GM23338 (cell line): ENCODE measurements at regions not wholly inside any gene's neighbourhood (a gene's known extent, or its start where the extent isn't known, plus 50 kb on each side); places are given as distances from the start of the nearest gene placed in this dataset.

Source experiments
- ATAC-seq: fragments of 200-7000 bp; cut with Tn5 transposase; 3 replicates; pipeline ENCODE4 v1.9.1; 2020
- DNase-seq: peaks from one replicate; pipeline ENCODE4 v3.0.0-alpha.2; 2015; ENCODE audit warnings: low spot score
- H2AFZ ChIP-seq: fragments of 200-600 bp; sonication (generic); 2 replicates; pipeline ENCODE4 v1.8.0; 2016; ENCODE audit warnings: antibody characterized with exemption, mild to moderate bottlenecking, moderate library complexity
- H3F3A ChIP-seq: fragments of 200-600 bp; sonication (generic); replicated peaks from 2 replicates; pipeline ENCODE4 v1.8.0; 2017; ENCODE audit warnings: antibody characterized with exemption, mixed run types, low read depth
- H3K27ac ChIP-seq: fragments of 200-600 bp; sonication (generic); 2 replicates; pipeline ENCODE4 v1.6.1; 2016; ENCODE audit warnings: low read depth
- H3K27me3 ChIP-seq: fragments of 200-600 bp; sonication (generic); 2 replicates; pipeline ENCODE4 v1.8.0; 2016; ENCODE audit warnings: mild to moderate bottlenecking, mixed run types, moderate library complexity; ENCODE audit not compliant: insufficient read depth
- H3K36me3 ChIP-seq: fragments of 200-600 bp; sonication (generic); 2 replicates; pipeline ENCODE4 v1.8.0; 2016; ENCODE audit warnings: mild to moderate bottlenecking; ENCODE audit not compliant: insufficient read depth
- H3K4me1 ChIP-seq: fragments of 200-600 bp; sonication (generic); 2 replicates; pipeline ENCODE4 v1.8.0; 2016; ENCODE audit warnings: mild to moderate bottlenecking, moderate library complexity; ENCODE audit not compliant: insufficient read depth
- H3K4me2 ChIP-seq: fragments of 200-600 bp; sonication (generic); 2 replicates; pipeline ENCODE4 v1.7.1; 2017; ENCODE audit warnings: mixed run types
- H3K4me3 ChIP-seq: fragments of 200-600 bp; sonication (generic); 2 replicates; pipeline ENCODE4 v1.6.1; 2016; ENCODE audit warnings: mixed run types
- H3K79me2 ChIP-seq: fragments of 200-600 bp; sonication (generic); replicated peaks from 2 replicates; pipeline ENCODE4 v1.8.0; 2017; ENCODE audit warnings: mild to moderate bottlenecking; ENCODE audit not compliant: insufficient read depth
- H3K9me2 ChIP-seq: fragments of 200-600 bp; sonication (generic); 2 replicates; pipeline ENCODE4 v1.8.0; 2017; ENCODE audit not compliant: insufficient read depth
- H4K20me1 ChIP-seq: fragments of 200-600 bp; sonication (generic); replicated peaks from 2 replicates; pipeline ENCODE4 v1.8.0; 2017; ENCODE audit warnings: mild to moderate bottlenecking; ENCODE audit not compliant: insufficient read depth
- H3K27ac Mint-ChIP-seq: 2 replicates; pipeline ENCODE4 v1.8.0; 2020; ENCODE audit warnings: inconsistent platforms, mild to moderate bottlenecking, moderate library complexity, mixed read lengths
- H3K27me3 Mint-ChIP-seq: 3 replicates; pipeline ENCODE4 v1.8.0; 2022; ENCODE audit warnings: low read depth, mild to moderate bottlenecking, moderate library complexity, mixed read lengths, inconsistent platforms; ENCODE audit not compliant: insufficient read depth, poor library complexity
- H3K36me3 Mint-ChIP-seq: 3 replicates; pipeline ENCODE4 v1.8.0; 2021; ENCODE audit warnings: low read depth, mild to moderate bottlenecking, inconsistent platforms, moderate library complexity, mixed read lengths
- H3K4me1 Mint-ChIP-seq: 3 replicates; pipeline ENCODE4 v1.8.0; 2020; ENCODE audit warnings: mild to moderate bottlenecking, inconsistent platforms, mixed read lengths
- H3K4me3 Mint-ChIP-seq: 3 replicates; pipeline ENCODE4 v1.8.0; 2021; ENCODE audit warnings: moderate library complexity, mild to moderate bottlenecking, inconsistent platforms, mixed read lengths
- H3K9me3 Mint-ChIP-seq: 3 replicates; pipeline ENCODE4 v1.8.0; 2020; ENCODE audit warnings: moderate library complexity, mild to moderate bottlenecking, inconsistent platforms, mixed read lengths
- CREB1 ChIP-seq: fragments of 250-450 bp; sonication (Bioruptor Pico); IDR thresholded peaks from 2 replicates; pipeline ENCODE4 v1.5.0; 2020; ENCODE audit warnings: low read depth, mild to moderate bottlenecking, moderate library complexity
- EZH2 ChIP-seq: fragments of 200-600 bp; sonication (generic); IDR thresholded peaks from one replicate; pipeline ENCODE4 v1.8.0; 2017; ENCODE audit warnings: antibody characterized with exemption, mild to moderate bottlenecking, low read depth; ENCODE audit not compliant: unreplicated experiment
- EZH2phosphoT487 ChIP-seq: fragments of 200-600 bp; sonication (generic); IDR thresholded peaks from one replicate; pipeline ENCODE4 v1.8.1; 2018; ENCODE audit warnings: antibody characterized with exemption; ENCODE audit not compliant: unreplicated experiment
- NANOG ChIP-seq: IDR thresholded peaks from 2 replicates; pipeline ENCODE4 v1.6.1; 2016; ENCODE audit warnings: antibody characterized with exemption, borderline replicate concordance
- POLR2AphosphoS5 ChIP-seq: IDR thresholded peaks from 2 replicates; pipeline ENCODE4 v1.6.1; 2016; ENCODE audit warnings: antibody characterized with exemption, low read depth
- STAT1 ChIP-seq: IDR thresholded peaks from one replicate; pipeline ENCODE4 v1.6.1; 2016; ENCODE audit warnings: antibody characterized with exemption; ENCODE audit not compliant: unreplicated experiment
- ZNF114 ChIP-seq: fragments of 250-450 bp; sonication (Bioruptor Pico); IDR thresholded peaks from 2 replicates; pipeline ENCODE4 v1.5.0; 2020; ENCODE audit warnings: mild to moderate bottlenecking, moderate library complexity
- ZNF331 ChIP-seq: fragments of 250-450 bp; sonication (Bioruptor Pico); IDR thresholded peaks from 2 replicates; pipeline ENCODE4 v1.5.0; 2020; ENCODE audit warnings: low read depth, mild to moderate bottlenecking, moderate library complexity
- TF ChIP-seq, protein P1 (sequence below), 2 experiments: fragments of 200-600 bp in 1 of 2; sonication (generic) in 1 of 2; conservative IDR thresholded peaks; 2 replicates each; pipeline versions ENCODE4 v1.5.1 to v1.6.1; 2016 to 2017; ENCODE audit warnings: antibody characterized with exemption in 2 of 2, low read depth in 2 of 2, mild to moderate bottlenecking in 2 of 2, moderate library complexity in 1 of 2
- TF ChIP-seq, protein P2 (sequence below): fragments of 250-450 bp; sonication (Bioruptor Pico); IDR thresholded peaks from 2 replicates; pipeline ENCODE4 v1.5.0; 2020; ENCODE audit warnings: mild to moderate bottlenecking, moderate library complexity

DNA sequence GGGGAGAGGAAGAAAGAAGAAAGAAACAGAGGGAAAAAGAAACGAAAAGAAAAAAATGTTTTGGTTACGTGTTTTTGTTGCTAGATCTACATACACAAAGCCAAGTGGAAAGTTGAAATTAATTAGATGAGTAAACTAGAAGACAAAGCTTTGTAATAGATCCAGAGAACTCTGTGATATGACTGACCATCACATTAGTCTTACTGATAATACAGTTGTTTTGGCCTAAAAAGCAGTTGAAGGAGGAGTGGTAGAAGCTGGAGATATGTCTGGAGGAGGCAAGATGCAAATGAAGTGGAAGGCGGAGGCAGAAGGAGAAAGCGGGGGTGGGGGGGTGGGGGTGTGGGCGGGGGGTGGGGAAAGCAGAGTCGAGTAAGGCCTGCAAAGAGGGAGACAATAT is 500.1 kb upstream of the ID4 start:
- DNase-seq (no peak), ATAC-seq (no peak)
- H3K4me1 Mint-ChIP-seq = peaks cover 18% of the 10 kb centered on the region
- no peak overlapping the region for H3K4me3 ChIP-seq
- H4K20me1 ChIP-seq = no peaks in the 10 kb centered on the region
- no peaks in the 10 kb centered on the region for H3K9me3 Mint-ChIP-seq
- no peaks in the 10 kb centered on the region for H3K27me3 ChIP-seq
- H3K27ac ChIP-seq = no peak overlapping the region
- no peaks in the 10 kb centered on the region for H3K36me3 ChIP-seq
- peaks cover 24% of the 10 kb centered on the region for H3K4me1 ChIP-seq
- TF ChIP-seq, protein P1, sequence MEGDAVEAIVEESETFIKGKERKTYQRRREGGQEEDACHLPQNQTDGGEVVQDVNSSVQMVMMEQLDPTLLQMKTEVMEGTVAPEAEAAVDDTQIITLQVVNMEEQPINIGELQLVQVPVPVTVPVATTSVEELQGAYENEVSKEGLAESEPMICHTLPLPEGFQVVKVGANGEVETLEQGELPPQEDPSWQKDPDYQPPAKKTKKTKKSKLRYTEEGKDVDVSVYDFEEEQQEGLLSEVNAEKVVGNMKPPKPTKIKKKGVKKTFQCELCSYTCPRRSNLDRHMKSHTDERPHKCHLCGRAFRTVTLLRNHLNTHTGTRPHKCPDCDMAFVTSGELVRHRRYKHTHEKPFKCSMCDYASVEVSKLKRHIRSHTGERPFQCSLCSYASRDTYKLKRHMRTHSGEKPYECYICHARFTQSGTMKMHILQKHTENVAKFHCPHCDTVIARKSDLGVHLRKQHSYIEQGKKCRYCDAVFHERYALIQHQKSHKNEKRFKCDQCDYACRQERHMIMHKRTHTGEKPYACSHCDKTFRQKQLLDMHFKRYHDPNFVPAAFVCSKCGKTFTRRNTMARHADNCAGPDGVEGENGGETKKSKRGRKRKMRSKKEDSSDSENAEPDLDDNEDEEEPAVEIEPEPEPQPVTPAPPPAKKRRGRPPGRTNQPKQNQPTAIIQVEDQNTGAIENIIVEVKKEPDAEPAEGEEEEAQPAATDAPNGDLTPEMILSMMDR (conservative IDR thresholded peaks at IDR 0.05; ENCODE audit: low read depth in 2 of 2) = no peak
- TF ChIP-seq STAT1 = no peak
- no peak for TF ChIP-seq ZNF114
- no peak for TF ChIP-seq EZH2phosphoT487
- no peaks in the 10 kb centered on the region for H3K36me3 Mint-ChIP-seq
- no peaks in the 10 kb centered on the region for H3F3A ChIP-seq
- H3K79me2 ChIP-seq = no peaks in the 10 kb centered on the region
- H3K4me2 ChIP-seq = peak overlapping the region; percentile 55; the same call in 1 of the 2 replicates
- peak overlapping the region; percentile 84; the same call in 1 of the 2 replicates for H2AFZ ChIP-seq
- H3K27me3 Mint-ChIP-seq = no peaks in the 10 kb centered on the region
- no peak overlapping the region for H3K27ac Mint-ChIP-seq
- no peak overlapping the region for H3K4me3 Mint-ChIP-seq
- H3K9me2 ChIP-seq = no peaks in the 10 kb centered on the region

DNA sequence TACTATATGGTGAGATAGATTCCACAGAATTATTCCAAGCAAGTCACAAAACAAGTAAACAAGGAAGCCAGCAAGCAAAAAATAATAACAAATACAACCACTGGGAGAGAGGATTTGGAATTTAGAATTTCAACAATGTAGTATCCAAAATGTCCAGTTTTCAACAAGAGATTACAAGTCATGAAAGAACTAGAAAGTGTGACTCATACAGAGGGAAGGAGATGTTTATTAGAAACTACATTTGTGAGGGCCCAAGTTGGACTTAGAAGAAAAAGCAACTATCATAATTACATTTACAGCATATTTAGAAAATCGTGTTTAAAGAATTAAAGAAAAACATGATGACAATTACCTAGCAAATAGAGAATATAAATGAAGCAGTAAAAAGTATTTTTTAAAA is 494.6 kb upstream of the ID4 start:
- Histone ChIP-seq H3K4me2 (no peak overlapping the region), H3K79me2 (no peaks in the 10 kb centered on the region), H3K27me3 (no peaks in the 10 kb centered on the region), H2AFZ (no peak overlapping the region), H3K36me3 (no peaks in the 10 kb centered on the region), H4K20me1 (no peaks in the 10 kb centered on the region), H3F3A (no peaks in the 10 kb centered on the region), H3K4me3 (no peak overlapping the region), H3K9me2 (no peaks in the 10 kb centered on the region), H3K27ac (no peak overlapping the region), H3K4me1 (peaks cover 10% of the 10 kb centered on the region)
- Mint-ChIP-seq H3K9me3 (peaks cover 7% of the 10 kb centered on the region; the same call in 2 of the 3 replicates), H3K4me3 (no peak overlapping the region), H3K36me3 (peaks cover 9% of the 10 kb centered on the region; the same call in 2 of the 3 replicates), H3K4me1 (peaks cover 7% of the 10 kb centered on the region), H3K27me3 (no peaks in the 10 kb centered on the region), H3K27ac (no peak overlapping the region)
- ATAC-seq = no peak
- no peak for DNase-seq
- no peak for TF ChIP-seq ZNF114
- no peak for TF ChIP-seq POLR2AphosphoS5
- TF ChIP-seq ZNF331 = no peak
- no peak for TF ChIP-seq STAT1
- TF ChIP-seq, protein P1 (conservative IDR thresholded peaks at IDR 0.05; ENCODE audit: low read depth in 2 of 2) = no peak
- TF ChIP-seq CREB1 (CRISPR knock-in tag) = no peak
- TF ChIP-seq, protein P2, sequence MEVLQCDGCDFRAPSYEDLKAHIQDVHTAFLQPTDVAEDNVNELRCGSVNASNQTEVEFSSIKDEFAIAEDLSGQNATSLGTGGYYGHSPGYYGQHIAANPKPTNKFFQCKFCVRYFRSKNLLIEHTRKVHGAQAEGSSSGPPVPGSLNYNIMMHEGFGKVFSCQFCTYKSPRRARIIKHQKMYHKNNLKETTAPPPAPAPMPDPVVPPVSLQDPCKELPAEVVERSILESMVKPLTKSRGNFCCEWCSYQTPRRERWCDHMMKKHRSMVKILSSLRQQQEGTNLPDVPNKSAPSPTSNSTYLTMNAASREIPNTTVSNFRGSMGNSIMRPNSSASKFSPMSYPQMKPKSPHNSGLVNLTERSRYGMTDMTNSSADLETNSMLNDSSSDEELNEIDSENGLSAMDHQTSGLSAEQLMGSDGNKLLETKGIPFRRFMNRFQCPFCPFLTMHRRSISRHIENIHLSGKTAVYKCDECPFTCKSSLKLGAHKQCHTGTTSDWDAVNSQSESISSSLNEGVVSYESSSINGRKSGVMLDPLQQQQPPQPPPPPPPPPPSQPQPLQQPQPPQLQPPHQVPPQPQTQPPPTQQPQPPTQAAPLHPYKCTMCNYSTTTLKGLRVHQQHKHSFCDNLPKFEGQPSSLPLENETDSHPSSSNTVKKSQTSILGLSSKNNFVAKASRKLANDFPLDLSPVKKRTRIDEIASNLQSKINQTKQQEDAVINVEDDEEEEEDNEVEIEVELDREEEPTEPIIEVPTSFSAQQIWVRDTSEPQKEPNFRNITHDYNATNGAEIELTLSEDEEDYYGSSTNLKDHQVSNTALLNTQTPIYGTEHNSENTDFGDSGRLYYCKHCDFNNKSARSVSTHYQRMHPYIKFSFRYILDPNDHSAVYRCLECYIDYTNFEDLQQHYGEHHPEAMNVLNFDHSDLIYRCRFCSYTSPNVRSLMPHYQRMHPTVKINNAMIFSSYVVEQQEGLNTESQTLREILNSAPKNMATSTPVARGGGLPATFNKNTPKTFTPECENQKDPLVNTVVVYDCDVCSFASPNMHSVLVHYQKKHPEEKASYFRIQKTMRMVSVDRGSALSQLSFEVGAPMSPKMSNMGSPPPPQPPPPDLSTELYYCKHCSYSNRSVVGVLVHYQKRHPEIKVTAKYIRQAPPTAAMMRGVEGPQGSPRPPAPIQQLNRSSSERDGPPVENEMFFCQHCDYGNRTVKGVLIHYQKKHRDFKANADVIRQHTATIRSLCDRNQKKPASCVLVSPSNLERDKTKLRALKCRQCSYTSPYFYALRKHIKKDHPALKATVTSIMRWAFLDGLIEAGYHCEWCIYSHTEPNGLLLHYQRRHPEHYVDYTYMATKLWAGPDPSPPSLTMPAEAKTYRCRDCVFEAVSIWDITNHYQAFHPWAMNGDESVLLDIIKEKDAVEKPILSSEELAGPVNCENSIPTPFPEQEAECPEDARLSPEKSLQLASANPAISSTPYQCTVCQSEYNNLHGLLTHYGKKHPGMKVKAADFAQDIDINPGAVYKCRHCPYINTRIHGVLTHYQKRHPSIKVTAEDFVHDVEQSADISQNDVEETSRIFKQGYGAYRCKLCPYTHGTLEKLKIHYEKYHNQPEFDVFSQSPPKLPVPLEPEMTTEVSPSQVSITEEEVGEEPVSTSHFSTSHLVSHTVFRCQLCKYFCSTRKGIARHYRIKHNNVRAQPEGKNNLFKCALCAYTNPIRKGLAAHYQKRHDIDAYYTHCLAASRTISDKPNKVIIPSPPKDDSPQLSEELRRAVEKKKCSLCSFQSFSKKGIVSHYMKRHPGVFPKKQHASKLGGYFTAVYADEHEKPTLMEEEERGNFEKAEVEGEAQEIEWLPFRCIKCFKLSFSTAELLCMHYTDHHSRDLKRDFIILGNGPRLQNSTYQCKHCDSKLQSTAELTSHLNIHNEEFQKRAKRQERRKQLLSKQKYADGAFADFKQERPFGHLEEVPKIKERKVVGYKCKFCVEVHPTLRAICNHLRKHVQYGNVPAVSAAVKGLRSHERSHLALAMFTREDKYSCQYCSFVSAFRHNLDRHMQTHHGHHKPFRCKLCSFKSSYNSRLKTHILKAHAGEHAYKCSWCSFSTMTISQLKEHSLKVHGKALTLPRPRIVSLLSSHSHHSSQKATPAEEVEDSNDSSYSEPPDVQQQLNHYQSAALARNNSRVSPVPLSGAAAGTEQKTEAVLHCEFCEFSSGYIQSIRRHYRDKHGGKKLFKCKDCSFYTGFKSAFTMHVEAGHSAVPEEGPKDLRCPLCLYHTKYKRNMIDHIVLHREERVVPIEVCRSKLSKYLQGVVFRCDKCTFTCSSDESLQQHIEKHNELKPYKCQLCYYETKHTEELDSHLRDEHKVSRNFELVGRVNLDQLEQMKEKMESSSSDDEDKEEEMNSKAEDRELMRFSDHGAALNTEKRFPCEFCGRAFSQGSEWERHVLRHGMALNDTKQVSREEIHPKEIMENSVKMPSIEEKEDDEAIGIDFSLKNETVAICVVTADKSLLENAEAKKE (CRISPR knock-in tag) = no peak
- TF ChIP-seq EZH2 = no peak
- TF ChIP-seq NANOG = no peak
